GM12892 (cell line): ENCODE measurements at regions not wholly inside any gene's neighbourhood (a gene's known extent, or its start where the extent isn't known, plus 50 kb on each side); places are given as distances from the start of the nearest gene placed in this dataset.

Source experiments
- DNase-seq: peaks from one replicate; pipeline ENCODE4 v3.0.0; 2011; ENCODE audit not compliant: insufficient read length
- FAIRE-seq: peaks from 2 replicates; lab custom pipeline; 2011; peaks lifted over from hg19 to GRCh38; lab: Jason Lieb, UNC
- POLR2A ChIP-seq: IDR thresholded peaks from 2 replicates; pipeline ENCODE4 v1.6.1; 2011; ENCODE audit warnings: low read depth, low read length, control low read depth
- POLR2AphosphoS5 ChIP-seq: IDR thresholded peaks from 2 replicates; pipeline ENCODE4 v1.6.1; 2011; ENCODE audit warnings: low read depth, low read length, control low read depth
- TAF1 ChIP-seq: IDR thresholded peaks from 2 replicates; pipeline ENCODE4 v1.6.1; 2011; ENCODE audit warnings: low read depth, mild to moderate bottlenecking, control low read depth, low read length, borderline replicate concordance

DNA sequence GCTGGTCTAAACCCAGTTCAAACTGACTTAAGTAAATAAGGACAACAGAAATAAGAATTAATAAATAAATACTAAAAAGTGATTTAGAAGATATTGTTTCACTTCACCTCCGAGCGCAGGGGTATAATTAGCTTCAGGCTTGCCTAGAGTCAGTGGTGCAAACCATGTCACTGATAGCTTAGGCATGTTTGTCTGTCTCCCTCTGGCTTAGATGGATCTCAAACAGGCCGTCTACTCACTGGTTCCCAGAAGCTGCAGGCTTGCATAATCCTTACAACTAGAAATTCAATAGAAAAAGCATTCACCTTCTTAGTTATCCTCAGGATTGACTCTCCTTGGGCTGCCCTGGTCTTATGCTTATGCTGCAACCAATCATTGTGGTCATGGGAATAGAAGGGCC, 629.8 kb upstream of the WWC1 start:
- TF ChIP-seq POLR2A (no peak), POLR2AphosphoS5 (no peak)
- DNase-seq = no peak
- no peak for FAIRE-seq

GRCh38 chr5:167664222-167664804, 627.1 kb upstream of the WWC1 start:
- FAIRE-seq = no peak

GRCh38 chr5:167665841-167666375, 625.5 kb upstream of the WWC1 start:
- TF ChIP-seq POLR2AphosphoS5 (no peak), POLR2A (no peak), TAF1 (no peak)
- DNase-seq (no peak), FAIRE-seq (no peak)

More at GRCh38 chr5:167664222-167664804, 627.1 kb upstream of the WWC1 start:
- no peak for DNase-seq
- TF ChIP-seq POLR2AphosphoS5 = no peak
- TF ChIP-seq POLR2A = no peak
- no peak for TF ChIP-seq TAF1

DNA sequence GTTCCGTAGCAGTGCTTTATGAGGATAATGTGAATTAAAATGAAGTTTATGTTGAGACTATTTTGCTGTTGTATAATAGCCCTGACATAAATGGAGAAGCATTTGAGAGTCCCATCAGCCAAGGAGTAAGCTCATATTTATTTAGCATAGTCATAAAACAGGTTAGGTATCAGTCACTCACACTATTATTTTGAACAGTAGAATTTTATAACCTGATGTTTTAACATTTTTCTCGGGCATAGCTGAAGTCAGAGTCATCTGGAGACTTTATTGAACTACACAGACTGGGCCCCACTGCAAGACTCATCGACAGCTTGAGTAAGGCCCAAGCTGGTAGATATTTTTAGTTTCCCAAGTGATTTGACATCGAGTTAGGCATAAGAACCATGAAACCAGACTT, 620.3 kb upstream of the WWC1 start:
- FAIRE-seq (no peak), DNase-seq (no peak)
- no peak for TF ChIP-seq POLR2A
- TF ChIP-seq POLR2AphosphoS5 = no peak
- TF ChIP-seq TAF1 = no peak

GRCh38 chr5:167673942-167674341, 617.5 kb upstream of the WWC1 start:
- DNase-seq (no peak), FAIRE-seq (no peak)
- no peak for TF ChIP-seq TAF1
- TF ChIP-seq POLR2AphosphoS5 = no peak
- TF ChIP-seq POLR2A = no peak

GRCh38 chr5:167678481-167678880, 613.0 kb upstream of the WWC1 start:
- no peak for DNase-seq
- TF ChIP-seq TAF1 (no peak), POLR2A (no peak), POLR2AphosphoS5 (no peak)
- FAIRE-seq = no peak

- no peak for FAIRE-seq
These were observed 607.2 kb upstream of the WWC1 start for GRCh38 chr5:167684251-167684650.

DNA sequence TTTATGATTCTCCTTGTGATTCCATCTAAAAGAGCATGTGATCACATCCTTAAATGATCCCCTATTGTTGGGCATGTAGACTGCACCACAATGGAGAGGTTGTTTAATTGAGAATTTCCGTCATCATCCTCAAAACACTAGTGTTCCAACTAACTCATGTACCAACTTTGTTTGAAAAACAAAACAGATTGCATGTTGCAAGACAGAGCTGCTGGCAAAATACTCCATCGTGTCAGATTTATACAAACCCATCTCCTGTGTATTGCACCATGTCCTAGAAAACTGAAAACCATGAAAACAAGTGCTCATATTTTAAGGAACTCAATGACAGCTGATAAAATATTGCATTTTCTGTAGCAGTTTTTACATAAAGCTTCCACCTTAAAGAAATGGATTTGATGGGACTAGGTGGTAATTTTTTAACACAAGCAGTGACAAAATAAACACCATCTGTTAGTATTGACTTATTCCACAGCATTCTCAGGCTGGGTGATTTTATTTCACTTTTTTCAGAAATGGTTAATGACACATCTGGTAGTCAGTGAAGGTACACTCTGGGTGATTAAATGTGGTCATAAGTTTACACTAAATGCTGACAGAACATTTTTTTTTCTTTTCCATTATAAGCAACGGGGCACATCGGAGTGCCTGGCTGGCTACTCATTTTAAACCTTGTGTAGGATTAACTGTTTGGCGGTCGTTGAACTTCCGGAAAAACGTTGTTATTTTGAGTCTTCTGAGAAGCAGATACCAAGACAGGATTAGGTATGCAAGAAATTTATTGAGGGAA, 602.9 kb upstream of the WWC1 start:
- TF ChIP-seq POLR2A (no peak), POLR2AphosphoS5 (no peak), TAF1 (no peak)
- FAIRE-seq (no peak), DNase-seq (no peak)

More at GRCh38 chr5:167684251-167684650, 607.2 kb upstream of the WWC1 start:
- TF ChIP-seq POLR2AphosphoS5 = no peak
- TF ChIP-seq POLR2A = no peak
- TF ChIP-seq TAF1 = no peak
- no peak for DNase-seq

DNA sequence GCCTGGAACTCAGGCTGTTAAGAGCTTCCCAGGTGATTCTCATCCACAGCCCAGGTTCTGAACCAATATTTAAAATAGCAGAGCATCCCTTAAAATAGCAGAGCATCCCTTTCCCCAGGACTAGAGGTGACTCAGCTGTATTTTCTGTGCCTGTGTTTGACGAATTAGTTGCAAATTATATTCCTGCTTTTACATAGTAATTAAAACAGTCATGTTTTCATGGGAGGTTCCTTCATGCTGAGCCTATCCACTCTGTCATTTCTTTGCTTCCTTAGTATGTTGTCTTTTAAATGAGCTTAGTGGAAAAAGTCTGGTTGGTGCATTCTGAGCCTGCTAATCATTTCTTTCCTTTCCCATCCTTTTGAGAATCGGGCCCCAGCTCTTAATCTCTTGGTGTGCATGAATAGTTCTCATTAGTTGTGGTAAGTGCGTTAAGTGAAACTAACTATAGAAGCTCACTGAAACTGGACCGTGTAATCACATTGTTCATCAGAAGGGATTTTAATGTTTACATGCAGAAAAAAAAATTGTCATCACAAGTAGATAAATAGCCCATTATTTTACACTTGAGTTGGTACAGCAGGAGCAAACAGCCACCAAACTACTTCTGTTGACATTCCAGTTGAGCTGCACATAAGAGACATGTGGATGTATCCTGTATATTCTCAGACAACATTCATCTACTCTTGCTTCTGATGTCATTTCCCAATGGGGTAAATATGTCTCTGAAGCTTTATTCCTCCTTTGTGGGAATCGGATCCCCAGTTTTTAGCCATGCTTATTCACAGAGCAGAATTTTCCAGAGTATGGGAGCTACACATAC, 596.9 kb upstream of the WWC1 start:
- no peak for TF ChIP-seq TAF1
- no peak for TF ChIP-seq POLR2AphosphoS5
- no peak for TF ChIP-seq POLR2A
- DNase-seq (no peak), FAIRE-seq (no peak)

DNA sequence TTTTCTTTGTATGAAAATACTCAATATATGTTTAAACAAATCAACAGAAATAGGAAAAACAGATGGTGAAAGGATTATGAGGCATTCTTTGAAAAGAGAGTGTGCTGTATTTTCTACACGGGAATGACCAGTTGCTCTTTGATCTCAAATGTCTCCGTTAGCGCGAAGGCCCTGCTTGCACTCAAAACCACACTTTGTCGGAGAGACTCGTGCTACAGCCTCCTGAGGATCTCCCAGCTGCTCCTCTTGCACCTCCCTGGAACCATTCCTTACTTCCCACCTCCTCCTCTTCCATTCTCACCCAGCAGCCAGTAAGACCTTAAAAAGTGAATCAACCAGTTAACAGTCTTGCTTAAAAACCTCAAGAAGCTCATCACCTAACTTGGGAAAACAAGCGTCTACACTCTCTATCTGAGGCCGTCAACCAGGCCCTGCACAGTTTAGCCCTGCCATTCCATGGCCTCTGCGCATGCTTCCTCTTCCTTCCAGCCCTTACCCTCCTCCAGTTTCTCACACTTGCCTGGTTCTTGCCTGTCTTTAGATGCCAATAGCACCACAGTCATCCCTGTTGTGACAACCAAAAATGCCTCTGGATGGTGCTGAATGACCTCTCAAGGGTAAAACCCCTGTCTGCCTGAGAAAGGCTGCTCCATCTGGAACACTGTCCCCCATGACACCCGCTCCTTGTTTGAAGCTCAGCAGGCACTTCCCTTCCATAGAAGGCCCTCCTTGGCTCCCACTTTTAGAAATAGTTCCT, 594.7 kb upstream of the WWC1 start:
- FAIRE-seq (no peak), DNase-seq (no peak)
- TF ChIP-seq POLR2AphosphoS5 = no peak
- TF ChIP-seq POLR2A = no peak
- TF ChIP-seq TAF1 = no peak

- TF ChIP-seq POLR2AphosphoS5 (no peak), POLR2A (no peak), TAF1 (no peak)
- FAIRE-seq (no peak), DNase-seq (no peak)
These were observed 592.0 kb upstream of the WWC1 start for GRCh38 chr5:167699432-167699831.
